ENCODE measurements at regions not wholly inside any gene's neighbourhood (a gene's known extent, or its start where the extent isn't known, plus 50 kb on each side); places are given as distances from the start of the nearest gene placed in this dataset.
A peak's percentile ranks its signal among the peaks of the same experiment; 100 is the strongest.

- ChIA-PET POLR2A (no interaction called here), CTCF (no interaction called here)
- no peaks in the 10 kb centered on the region for H3K4me1 ChIP-seq (ENCODE audit: control extremely low read depth in 1 of 4, control insufficient read depth in 4 of 4, insufficient read depth in 4 of 4, low read length in 3 of 4)
- DNase-seq = no peak
- no peak overlapping the region for H3K4me3 ChIP-seq (ENCODE audit: control insufficient read depth in 1 of 7, extremely low read depth in 1 of 7, insufficient read depth in 4 of 7, low read depth in 2 of 7, low read length in 6 of 7)
- WGBS (ENCODE audit: insufficient coverage) = 96% methylated on average over 16 of the region's 19 CpGs
- H3K27me3 ChIP-seq (replicated peaks in 2 of 5; ENCODE audit: control insufficient read depth in 4 of 5, insufficient read depth in 5 of 5, low read length in 4 of 5) = peaks cover 0 to 7% (median 0%) of the 10 kb centered on the region in 5 experiments
- no peaks in the 10 kb centered on the region for H3K36me3 ChIP-seq (ENCODE audit: control insufficient read depth in 4 of 4, insufficient read depth in 4 of 4, low read length in 3 of 4)
- peaks cover 0 to 15% (median 12%) of the 10 kb centered on the region in 5 experiments for H3K9me3 ChIP-seq (ENCODE audit: control extremely low read depth in 1 of 5, control insufficient read depth in 4 of 5, insufficient read depth in 2 of 5, low read depth in 1 of 5, low read length in 4 of 5)
- no peak overlapping the region for H3K27ac ChIP-seq (ENCODE audit: insufficient read depth in 1 of 2, low read depth in 1 of 2, low read length in 2 of 2, poor library complexity in 1 of 2, severe bottlenecking in 2 of 2)
Measured at GRCh38 chr6:169895926-169896761, 144.7 kb downstream of the ERMARD start.

GRCh38 chr6:169895000-169895759 lies 143.8 kb downstream of the ERMARD start:
- ChIA-PET POLR2A (no interaction called here), CTCF (no interaction called here)
- Histone ChIP-seq H3K36me3 (ENCODE audit: control insufficient read depth in 4 of 4, insufficient read depth in 4 of 4, low read length in 3 of 4) (no peaks in the 10 kb centered on the region), H3K27ac (ENCODE audit: insufficient read depth in 1 of 2, low read depth in 1 of 2, low read length in 2 of 2, poor library complexity in 1 of 2, severe bottlenecking in 2 of 2) (no peak overlapping the region), H3K4me1 (ENCODE audit: control extremely low read depth in 1 of 4, control insufficient read depth in 4 of 4, insufficient read depth in 4 of 4, low read length in 3 of 4) (no peaks in the 10 kb centered on the region), H3K9me3 (ENCODE audit: control extremely low read depth in 1 of 5, control insufficient read depth in 4 of 5, insufficient read depth in 2 of 5, low read depth in 1 of 5, low read length in 4 of 5) (peaks cover 0 to 17% (median 13%) of the 10 kb centered on the region in 5 experiments), H3K27me3 (replicated peaks in 2 of 5; ENCODE audit: control insufficient read depth in 4 of 5, insufficient read depth in 5 of 5, low read length in 4 of 5) (peaks cover 0 to 10% (median 2%) of the 10 kb centered on the region in 5 experiments), H3K4me3 (ENCODE audit: control insufficient read depth in 1 of 7, extremely low read depth in 1 of 7, insufficient read depth in 4 of 7, low read depth in 2 of 7, low read length in 6 of 7) (no peak overlapping the region)
- 78% methylated on average over 6 of the region's 7 CpGs for WGBS (ENCODE audit: insufficient coverage)
- peak in 1 of 3 donors; percentile 45 for DNase-seq

DNA sequence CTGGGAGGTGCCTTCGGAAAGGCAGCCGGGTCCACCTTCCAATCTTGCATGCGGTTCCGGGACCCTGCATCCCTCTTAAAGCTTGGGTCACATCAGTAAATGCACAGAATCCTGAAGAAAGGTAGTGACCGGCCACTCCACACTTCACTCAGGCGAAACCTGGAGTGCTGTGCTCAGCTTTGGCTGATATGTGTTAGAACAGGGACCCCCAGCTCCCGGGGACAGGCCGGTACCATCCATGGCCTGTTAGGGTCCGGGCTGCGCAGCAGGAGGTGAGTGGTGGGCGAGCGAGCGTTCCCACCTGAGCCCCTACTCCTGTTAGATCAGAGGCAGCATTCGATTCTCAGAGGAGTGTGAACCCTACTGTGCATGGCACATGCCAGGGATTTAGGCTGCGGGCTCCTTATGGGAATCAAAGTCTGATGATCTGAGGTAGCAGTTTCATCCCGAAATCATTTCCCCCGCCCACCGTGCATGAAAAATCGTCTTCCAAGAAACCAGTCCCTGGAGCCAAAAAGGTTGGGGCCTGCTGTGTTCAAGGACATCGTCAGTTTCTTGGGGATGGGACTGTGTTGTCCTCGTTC lies 143.0 kb downstream of the ERMARD start:
- ChIA-PET POLR2A (no interaction called here), CTCF (no interaction called here)
- Histone ChIP-seq H3K27me3 (replicated peaks in 2 of 5; ENCODE audit: control insufficient read depth in 4 of 5, insufficient read depth in 5 of 5, low read length in 4 of 5) (peaks cover 0 to 17% (median 2%) of the 10 kb centered on the region in 5 experiments), H3K4me1 (ENCODE audit: control extremely low read depth in 1 of 4, control insufficient read depth in 4 of 4, insufficient read depth in 4 of 4, low read length in 3 of 4) (no peaks in the 10 kb centered on the region), H3K4me3 (ENCODE audit: control insufficient read depth in 1 of 7, extremely low read depth in 1 of 7, insufficient read depth in 4 of 7, low read depth in 2 of 7, low read length in 6 of 7) (no peak overlapping the region), H3K9me3 (ENCODE audit: control extremely low read depth in 1 of 5, control insufficient read depth in 4 of 5, insufficient read depth in 2 of 5, low read depth in 1 of 5, low read length in 4 of 5) (peaks cover 0 to 17% (median 13%) of the 10 kb centered on the region in 5 experiments), H3K36me3 (ENCODE audit: control insufficient read depth in 4 of 4, insufficient read depth in 4 of 4, low read length in 3 of 4) (no peaks in the 10 kb centered on the region), H3K27ac (ENCODE audit: insufficient read depth in 1 of 2, low read depth in 1 of 2, low read length in 2 of 2, poor library complexity in 1 of 2, severe bottlenecking in 2 of 2) (no peak overlapping the region)
- 98% methylated on average over 20 of the region's 21 CpGs for WGBS (ENCODE audit: insufficient coverage)
- DNase-seq = no peak

DNA sequence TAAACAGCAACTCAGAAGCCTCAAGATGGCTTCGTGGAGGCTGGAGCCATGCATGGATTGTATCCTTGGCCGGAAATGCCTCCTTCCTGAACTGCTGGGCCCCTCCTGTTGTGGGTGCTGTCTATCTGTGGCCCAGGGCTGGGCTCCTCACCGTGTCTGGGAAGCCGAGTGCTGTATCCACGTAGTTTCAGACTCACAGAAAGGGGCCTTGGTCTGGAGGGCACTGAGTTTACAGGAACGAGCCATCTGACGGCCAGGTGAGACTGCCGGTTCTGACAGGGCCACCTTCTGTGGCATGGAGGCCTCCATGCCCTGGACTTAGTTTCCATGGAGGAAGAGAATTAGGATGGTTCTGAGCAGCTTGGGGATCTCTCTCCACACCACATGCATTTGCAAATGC lies 142.2 kb downstream of the ERMARD start:
- H3K9me3 ChIP-seq (ENCODE audit: control extremely low read depth in 1 of 5, control insufficient read depth in 4 of 5, insufficient read depth in 2 of 5, low read depth in 1 of 5, low read length in 4 of 5) = peaks cover 0 to 17% (median 13%) of the 10 kb centered on the region in 5 experiments
- H3K4me3 ChIP-seq (ENCODE audit: control insufficient read depth in 1 of 7, extremely low read depth in 1 of 7, insufficient read depth in 4 of 7, low read depth in 2 of 7, low read length in 6 of 7) = no peak overlapping the region
- no peak overlapping the region for H3K27ac ChIP-seq (ENCODE audit: insufficient read depth in 1 of 2, low read depth in 1 of 2, low read length in 2 of 2, poor library complexity in 1 of 2, severe bottlenecking in 2 of 2)
- no peaks in the 10 kb centered on the region for H3K4me1 ChIP-seq (ENCODE audit: control extremely low read depth in 1 of 4, control insufficient read depth in 4 of 4, insufficient read depth in 4 of 4, low read length in 3 of 4)
- H3K36me3 ChIP-seq (ENCODE audit: control insufficient read depth in 4 of 4, insufficient read depth in 4 of 4, low read length in 3 of 4) = no peaks in the 10 kb centered on the region
- ChIA-PET POLR2A (no interaction called here), CTCF (no interaction called here)
- peaks cover 0 to 19% (median 2%) of the 10 kb centered on the region in 5 experiments for H3K27me3 ChIP-seq (replicated peaks in 2 of 5; ENCODE audit: control insufficient read depth in 4 of 5, insufficient read depth in 5 of 5, low read length in 4 of 5)
- DNase-seq = no peak
- WGBS (ENCODE audit: insufficient coverage) = 89% methylated on average over 8 of the region's 8 CpGs

- no peak for DNase-seq
Measured at GRCh38 chr6:169891846-169892245, 140.4 kb downstream of the ERMARD start.

GRCh38 chr6:169891421-169891820 lies 140.0 kb downstream of the ERMARD start:
- Histone ChIP-seq H3K4me1 (ENCODE audit: control extremely low read depth in 1 of 4, control insufficient read depth in 4 of 4, insufficient read depth in 4 of 4, low read length in 3 of 4) (no peaks in the 10 kb centered on the region), H3K4me3 (ENCODE audit: control insufficient read depth in 1 of 7, extremely low read depth in 1 of 7, insufficient read depth in 4 of 7, low read depth in 2 of 7, low read length in 6 of 7) (no peak overlapping the region), H3K36me3 (ENCODE audit: control insufficient read depth in 4 of 4, insufficient read depth in 4 of 4, low read length in 3 of 4) (no peaks in the 10 kb centered on the region), H3K9me3 (ENCODE audit: control extremely low read depth in 1 of 5, control insufficient read depth in 4 of 5, insufficient read depth in 2 of 5, low read depth in 1 of 5, low read length in 4 of 5) (peaks cover 0 to 17% (median 13%) of the 10 kb centered on the region in 5 experiments), H3K27me3 (replicated peaks in 2 of 5; ENCODE audit: control insufficient read depth in 4 of 5, insufficient read depth in 5 of 5, low read length in 4 of 5) (peaks cover 0 to 15% (median 6%) of the 10 kb centered on the region in 5 experiments), H3K27ac (ENCODE audit: insufficient read depth in 1 of 2, low read depth in 1 of 2, low read length in 2 of 2, poor library complexity in 1 of 2, severe bottlenecking in 2 of 2) (no peak overlapping the region)
- 77% methylated on average over 8 of the region's 8 CpGs for WGBS (ENCODE audit: insufficient coverage)
- no peak for DNase-seq
- CTCF ChIA-PET = no interaction called here
- POLR2A ChIA-PET = no interaction called here

More at GRCh38 chr6:169891846-169892245, 140.4 kb downstream of the ERMARD start:
- Histone ChIP-seq H3K27ac (ENCODE audit: insufficient read depth in 1 of 2, low read depth in 1 of 2, low read length in 2 of 2, poor library complexity in 1 of 2, severe bottlenecking in 2 of 2) (no peak overlapping the region), H3K36me3 (ENCODE audit: control insufficient read depth in 4 of 4, insufficient read depth in 4 of 4, low read length in 3 of 4) (no peaks in the 10 kb centered on the region), H3K4me1 (ENCODE audit: control extremely low read depth in 1 of 4, control insufficient read depth in 4 of 4, insufficient read depth in 4 of 4, low read length in 3 of 4) (no peaks in the 10 kb centered on the region), H3K27me3 (replicated peaks in 2 of 5; ENCODE audit: control insufficient read depth in 4 of 5, insufficient read depth in 5 of 5, low read length in 4 of 5) (peaks cover 0 to 15% (median 6%) of the 10 kb centered on the region in 5 experiments), H3K4me3 (ENCODE audit: control insufficient read depth in 1 of 7, extremely low read depth in 1 of 7, insufficient read depth in 4 of 7, low read depth in 2 of 7, low read length in 6 of 7) (no peak overlapping the region), H3K9me3 (ENCODE audit: control extremely low read depth in 1 of 5, control insufficient read depth in 4 of 5, insufficient read depth in 2 of 5, low read depth in 1 of 5, low read length in 4 of 5) (peaks cover 0 to 17% (median 13%) of the 10 kb centered on the region in 5 experiments)
- 80% methylated on average over 11 of the region's 11 CpGs for WGBS (ENCODE audit: insufficient coverage)
- ChIA-PET CTCF (no interaction called here), POLR2A (no interaction called here)
